Endothelial cell of umbilical vein (primary cell): ENCODE measurements at regions not wholly inside any gene's neighbourhood (a gene's known extent, or its start where the extent isn't known, plus 50 kb on each side); places are given as distances from the start of the nearest gene placed in this dataset.

Source experiments
- BruUV-seq: library from RNA; stranded (reverse); fragments of 400-500 nt; replicated peaks from 2 replicates; lab custom pipeline; 2021; lab: Mats Ljungman, UMichigan
- CTCF ChIA-PET: fragments of 300-600, 350-600 bp; sonication (Branson Sonifier 250); formaldehyde crosslinking; loops from one replicate; lab custom pipeline; 2021; ENCODE audit warnings: antibody characterized with exemption, inconsistent platforms; lab: Charles Lee
- POLR2A ChIA-PET: fragments of 300-600, 350-600 bp; sonication (Branson Sonifier 250); formaldehyde crosslinking; loops from one replicate; lab custom pipeline; 2021; ENCODE audit warnings: antibody characterized with exemption, inconsistent platforms; lab: Charles Lee
- DNase-seq: peaks from one replicate; pipeline ENCODE4 v3.0.0-alpha.2; 2011; ENCODE audit warnings: low read depth, low spot score
- FAIRE-seq: peaks from 2 replicates; lab custom pipeline; 2011; peaks lifted over from hg19 to GRCh38; lab: Jason Lieb, UNC
- H2AFZ ChIP-seq: 2 replicates; pipeline ENCODE4 v1.6.0; 2012; ENCODE audit warnings: low read depth, low read length, control low read depth, inconsistent platforms
- H3K27ac ChIP-seq: 2 replicates; pipeline ENCODE4 v1.5.1; 2011; ENCODE audit warnings: low read depth, mild to moderate bottlenecking, control low read depth, low read length, moderate library complexity; ENCODE audit not compliant: insufficient read depth
- H3K27me3 ChIP-seq, 2 experiments: 2 replicates each; pipeline versions ENCODE4 v1.6.0 to v1.6.1; 2011; ENCODE audit warnings: low read length in 2 of 2, mixed read lengths in 1 of 2; ENCODE audit not compliant: control insufficient read depth in 2 of 2, insufficient read depth in 2 of 2
- H3K36me3 ChIP-seq, 2 experiments: 2 replicates in 1 of 2; 3 replicates in 1 of 2; pipeline ENCODE4 v1.5.1; 2011; ENCODE audit warnings: low read length in 2 of 2, mild to moderate bottlenecking in 1 of 2, moderate library complexity in 1 of 2; ENCODE audit not compliant: control insufficient read depth in 2 of 2, insufficient read depth in 2 of 2; ENCODE audit errors: extremely low read depth in 1 of 2
- H3K4me1 ChIP-seq: 3 replicates; pipeline ENCODE4 v1.5.1; 2011; ENCODE audit warnings: mild to moderate bottlenecking, low read length; ENCODE audit not compliant: control insufficient read depth, insufficient read depth; ENCODE audit errors: extremely low read depth
- H3K4me2 ChIP-seq: 2 replicates; pipeline ENCODE4 v1.6.1; 2011; ENCODE audit warnings: low read length, control low read depth, mixed read lengths; ENCODE audit not compliant: insufficient read depth
- H3K4me3 ChIP-seq, 3 experiments: fragments of 200-600 bp in 1 of 3; sonication (generic), shearing (Covaris generic) in 1 of 3; replicated peaks in 1 of 3; 2 replicates each; pipeline ENCODE4 v1.5.1; 2011 to 2016; ENCODE audit warnings: control low read depth in 3 of 3, low read length in 3 of 3, mild to moderate bottlenecking in 2 of 3, inconsistent platforms in 1 of 3, low read depth in 1 of 3, moderate library complexity in 1 of 3; ENCODE audit not compliant: insufficient read depth in 1 of 3
- H3K79me2 ChIP-seq: 2 replicates; pipeline ENCODE4 v1.6.0; 2012; ENCODE audit warnings: low read length, inconsistent platforms; ENCODE audit not compliant: control insufficient read depth, insufficient read depth
- H3K9ac ChIP-seq: replicated peaks from 2 replicates; pipeline ENCODE3; 2011; ENCODE audit warnings: low read length, control low read depth; ENCODE audit not compliant: insufficient read depth; ENCODE audit errors: extremely low read depth
- H3K9me1 ChIP-seq: replicated peaks from 3 replicates; pipeline ENCODE4 v1.6.0; 2011; ENCODE audit warnings: mild to moderate bottlenecking, low read length; ENCODE audit not compliant: control insufficient read depth, insufficient read depth; ENCODE audit errors: extremely low read depth
- H3K9me3 ChIP-seq: replicated peaks from 2 replicates; pipeline ENCODE4 v1.5.1; 2012; ENCODE audit warnings: low read length, inconsistent platforms; ENCODE audit not compliant: control insufficient read depth, insufficient read depth
- H4K20me1 ChIP-seq: replicated peaks from 2 replicates; pipeline ENCODE3; 2011; ENCODE audit warnings: mild to moderate bottlenecking, low read length; ENCODE audit not compliant: control insufficient read depth, insufficient read depth; ENCODE audit errors: extremely low read depth
- CTCF ChIP-seq, 2 donors: IDR thresholded peaks; 1 replicate in 1 of 2; 2 replicates in 1 of 2; pipeline ENCODE4 v1.5.1; 2011; ENCODE audit warnings: low read length in 2 of 2, mild to moderate bottlenecking in 2 of 2, moderate library complexity in 2 of 2, control low read depth in 1 of 2, inconsistent platforms in 1 of 2, low read depth in 1 of 2; ENCODE audit not compliant: insufficient read depth in 1 of 2; ENCODE audit errors: extremely low read depth in 1 of 2
- EZH2 ChIP-seq: IDR thresholded peaks from 2 replicates; pipeline ENCODE4 v1.6.1; 2012; ENCODE audit warnings: borderline replicate concordance, low read depth, mild to moderate bottlenecking, moderate library complexity, low read length, inconsistent platforms; ENCODE audit not compliant: severe bottlenecking
- FOS ChIP-seq: IDR thresholded peaks from 2 replicates; pipeline ENCODE4 v1.6.1; 2011; ENCODE audit warnings: mild to moderate bottlenecking, low read length, moderate library complexity, borderline replicate concordance; ENCODE audit not compliant: insufficient read depth
- GATA2 ChIP-seq: IDR thresholded peaks from 2 replicates; pipeline ENCODE4 v1.7.0; 2011; ENCODE audit warnings: low read depth, mild to moderate bottlenecking, moderate library complexity, mixed read lengths, low read length; ENCODE audit not compliant: insufficient read length, insufficient read depth
- JUN ChIP-seq: IDR thresholded peaks from 2 replicates; pipeline ENCODE4 v1.6.1; 2011; ENCODE audit warnings: borderline replicate concordance, low read depth; ENCODE audit not compliant: insufficient read length, insufficient read depth
- MYC ChIP-seq: IDR thresholded peaks from one replicate; pipeline ENCODE4 v1.6.1; 2011; ENCODE audit warnings: mild to moderate bottlenecking, low read depth, low read length
- POLR2A ChIP-seq: IDR thresholded peaks from 2 replicates; pipeline ENCODE4 v1.6.1; 2012; ENCODE audit warnings: low read depth, mild to moderate bottlenecking, control low read depth, low read length
- POLR2AphosphoS5 ChIP-seq: IDR thresholded peaks from 2 replicates; pipeline ENCODE4 v1.6.1; 2012; ENCODE audit warnings: low read depth, mild to moderate bottlenecking, control low read depth, low read length, moderate library complexity; ENCODE audit not compliant: insufficient read depth
- dilution Hi-C: fragments of 300-500 bp; cut with MboI; formaldehyde crosslinking; loops from one replicate; pipeline ENCODE4 v1.15.0; 2019; ENCODE audit warnings: low sequenced_read_pairs; ENCODE audit not compliant: extremely low pct_ligation_motif_present
- intact Hi-C: fragments of 100-400 bp; cut with micrococcal nuclease; formaldehyde crosslinking; loops from one replicate; pipeline ENCODE4 v1.10.0; 2022
- TF ChIP-seq, protein P1 (sequence below): IDR thresholded peaks from 2 replicates; pipeline ENCODE4 v1.6.1; 2011; ENCODE audit not compliant: insufficient read depth, insufficient read length

GRCh38 chr13:26952551-26953143 is 192.1 kb upstream of the GPR12 start:
- no peak overlapping the region for H3K27ac ChIP-seq
- no peak for TF ChIP-seq POLR2A
- no peak for TF ChIP-seq FOS
- no peak for TF ChIP-seq JUN
- no peak for TF ChIP-seq EZH2
- TF ChIP-seq POLR2AphosphoS5 = no peak
- TF ChIP-seq, protein P1, sequence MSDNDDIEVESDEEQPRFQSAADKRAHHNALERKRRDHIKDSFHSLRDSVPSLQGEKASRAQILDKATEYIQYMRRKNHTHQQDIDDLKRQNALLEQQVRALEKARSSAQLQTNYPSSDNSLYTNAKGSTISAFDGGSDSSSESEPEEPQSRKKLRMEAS = no peak
- no peak for TF ChIP-seq GATA2
- TF ChIP-seq MYC = no peak
- no peak for TF ChIP-seq CTCF (IDR thresholded peaks at IDR 0.05; ENCODE audit: extremely low read depth in 1 of 2, insufficient read depth in 1 of 2, low read depth in 1 of 2, low read length in 2 of 2)
- H3K9me1 ChIP-seq = no peaks in the 10 kb centered on the region
- H3K4me3 ChIP-seq = no peak overlapping the region
- dilution Hi-C loops = no loop called here
- ChIA-PET CTCF (no interaction called here), POLR2A (no interaction called here)
- H4K20me1 ChIP-seq = no peaks in the 10 kb centered on the region
- intact Hi-C loops = no loop called here
- no peaks in the 10 kb centered on the region for H3K9me3 ChIP-seq
- no peak overlapping the region for H2AFZ ChIP-seq
- H3K27me3 ChIP-seq = peaks cover 2 to 6% of the 10 kb centered on the region in 2 experiments
- DNase-seq (no peak), FAIRE-seq (no peak)
- H3K36me3 ChIP-seq = no peaks in the 10 kb centered on the region
- no peak overlapping the region for H3K9ac ChIP-seq
- no peak overlapping the region for H3K4me2 ChIP-seq
- H3K4me1 ChIP-seq = no peaks in the 10 kb centered on the region
- no TSS peak for BruUV-seq
- no peaks in the 10 kb centered on the region for H3K79me2 ChIP-seq
